ENCODE measurements at regions not wholly inside any gene's neighbourhood (a gene's known extent, or its start where the extent isn't known, plus 50 kb on each side); places are given as distances from the start of the nearest gene placed in this dataset.
A peak's percentile ranks its signal among the peaks of the same experiment; 100 is the strongest.
"Not testable (repeated sequence)": the region's sequence is repeated elsewhere in the genome, so short reads cannot be mapped to it uniquely, and the experiment has no call there.

- DNase-seq (ENCODE audit: low spot score): no peak
Measured at GRCh38 chr6:156601152-156602065, 175.8 kb upstream of the ARID1B start.

- DNase-seq (ENCODE audit: low spot score): no peak
Measured at GRCh38 chr6:156600678-156601077, 176.5 kb upstream of the ARID1B start.

- no peak for DNase-seq (ENCODE audit: low spot score)
Measured at GRCh38 chr6:156599978-156600590, 177.1 kb upstream of the ARID1B start.

DNA sequence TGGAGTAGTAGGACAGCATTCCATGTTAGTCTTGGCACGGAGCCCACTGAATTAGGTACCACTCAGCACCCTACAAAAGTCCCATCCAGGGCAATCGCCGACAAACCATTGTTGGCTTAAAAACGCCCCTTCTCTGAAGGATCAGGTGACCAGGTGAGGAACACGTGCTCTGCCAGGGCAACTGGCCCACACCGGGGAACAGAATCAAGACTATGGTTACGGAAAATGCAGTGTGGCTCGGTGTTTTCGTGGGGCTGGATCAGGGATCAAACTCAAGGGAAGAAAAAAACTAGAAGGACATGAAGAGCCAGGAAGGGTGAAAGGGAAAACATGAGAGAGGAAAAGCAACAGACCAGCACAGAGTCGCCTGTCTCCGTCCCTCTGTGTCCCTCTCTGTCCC is 177.8 kb upstream of the ARID1B start:
- DNase-seq (ENCODE audit: low spot score): no peak

DNA sequence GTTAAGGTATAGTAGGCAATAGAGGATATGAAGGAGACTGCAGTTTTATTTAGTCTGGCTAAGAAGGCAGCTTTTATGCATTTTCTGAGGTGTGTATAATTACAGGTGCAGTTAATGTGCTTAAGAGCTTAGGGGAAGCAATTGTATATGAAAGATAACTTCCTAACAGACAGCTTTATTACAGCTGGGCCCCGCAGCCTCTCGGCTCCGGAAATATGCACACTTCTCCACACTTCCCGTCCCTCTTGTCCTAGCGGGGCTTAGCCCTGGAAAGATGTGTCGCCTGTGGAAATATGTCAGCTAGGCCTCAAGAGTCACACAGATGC is 178.4 kb upstream of the ARID1B start:
- no peak for DNase-seq (ENCODE audit: low spot score)

DNA sequence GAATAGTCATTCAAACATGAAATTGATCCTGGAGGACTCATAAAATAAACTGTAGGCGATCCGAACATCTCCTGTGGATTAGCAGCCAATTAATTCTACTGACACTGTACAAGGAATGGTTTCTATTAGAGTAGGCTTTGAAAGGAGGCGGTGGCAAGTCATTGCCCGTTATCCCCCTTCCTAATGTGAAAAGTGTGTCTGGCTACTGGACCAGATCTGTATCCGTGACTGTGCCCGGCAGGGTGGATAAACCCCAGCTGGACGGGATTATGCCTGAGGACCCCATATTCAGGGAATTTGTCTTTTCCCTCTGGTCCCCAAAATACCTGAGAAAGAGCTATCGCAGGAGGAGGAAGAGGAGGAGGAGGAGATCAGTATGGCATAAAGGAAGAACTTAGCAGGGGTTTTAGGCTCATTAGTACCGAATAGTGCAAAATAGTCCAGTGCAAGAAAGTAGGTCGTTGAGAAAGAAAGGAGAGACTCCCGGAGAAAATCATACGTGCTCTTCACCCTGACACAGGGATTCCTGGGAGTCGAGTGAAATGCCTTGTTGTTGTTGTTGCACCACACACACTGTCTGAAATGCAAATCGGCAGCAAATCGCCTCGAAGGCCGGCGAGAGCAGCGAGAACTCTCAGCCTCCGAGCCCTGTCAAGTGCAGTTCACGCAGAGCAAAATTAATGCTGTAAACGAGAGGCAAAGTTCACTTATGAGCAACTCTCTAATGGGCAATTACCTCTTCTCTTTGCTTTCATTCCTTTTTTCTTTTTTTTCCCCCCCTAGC is 178.9 kb upstream of the ARID1B start:
- no peak for DNase-seq (ENCODE audit: low spot score)

DNA sequence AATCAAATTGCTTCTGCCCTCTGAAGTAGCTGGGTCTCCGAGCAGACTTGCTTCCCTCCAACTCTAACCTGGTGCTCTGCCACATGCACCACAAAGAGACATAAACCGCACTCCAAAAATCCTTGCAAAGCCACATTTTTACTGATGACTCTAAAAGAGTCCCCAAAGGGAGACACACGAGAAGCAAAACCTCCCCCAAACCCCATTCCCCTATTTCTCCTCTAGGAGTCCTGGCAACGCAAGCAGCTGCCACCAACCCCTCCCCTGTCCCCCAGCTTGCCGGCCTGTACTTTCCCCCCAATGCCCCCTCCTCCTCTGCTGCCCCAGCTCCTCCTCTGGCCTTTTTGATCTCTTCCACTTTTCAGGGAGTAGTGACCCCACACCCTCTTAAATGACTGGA is 180.1 kb upstream of the ARID1B start:
- DNase-seq (ENCODE audit: low spot score): no peak

DNA sequence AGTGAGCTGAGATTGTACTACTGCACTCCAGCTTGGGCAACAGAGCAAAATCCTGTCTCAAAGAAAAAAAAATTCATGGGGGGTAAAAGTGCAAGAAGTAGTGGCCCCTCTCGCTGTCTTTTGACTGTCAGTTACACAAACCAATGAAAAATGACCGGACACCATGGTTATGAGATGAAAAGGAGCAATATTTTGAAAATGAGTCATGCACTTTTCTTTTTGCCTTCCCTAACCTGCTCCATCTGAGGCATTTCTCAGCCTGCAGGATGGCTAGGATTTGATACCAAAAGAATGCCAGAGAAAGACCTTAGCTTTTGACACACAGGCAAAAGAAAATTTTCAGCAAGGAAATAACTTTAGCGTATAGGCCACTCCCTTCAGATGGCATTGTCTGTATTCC is 181.7 kb upstream of the ARID1B start:
- no peak for DNase-seq (ENCODE audit: low spot score)

DNA sequence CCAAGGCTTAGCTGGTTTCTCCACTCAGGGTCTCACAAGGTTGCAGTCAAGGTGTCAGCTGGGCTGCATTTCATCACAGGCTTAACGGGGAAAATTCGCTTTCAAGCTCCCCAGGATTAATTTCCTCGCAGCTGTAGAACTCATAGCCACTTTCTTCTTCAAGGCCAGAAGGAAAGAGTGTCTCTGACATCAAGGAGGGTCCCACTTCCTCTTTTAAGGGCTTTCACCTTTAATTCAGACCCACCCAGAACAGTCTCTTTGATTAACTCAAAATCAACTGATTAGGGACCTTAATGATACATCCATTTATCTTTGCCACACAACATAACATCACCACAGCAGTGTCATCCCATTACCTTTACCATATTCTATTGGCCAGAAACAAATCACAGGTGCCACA is 183.3 kb upstream of the ARID1B start:
- no peak for DNase-seq (ENCODE audit: low spot score)

GRCh38 chr6:156593127-156593526 is 184.1 kb upstream of the ARID1B start:
- no peak for DNase-seq (ENCODE audit: low spot score)

DNA sequence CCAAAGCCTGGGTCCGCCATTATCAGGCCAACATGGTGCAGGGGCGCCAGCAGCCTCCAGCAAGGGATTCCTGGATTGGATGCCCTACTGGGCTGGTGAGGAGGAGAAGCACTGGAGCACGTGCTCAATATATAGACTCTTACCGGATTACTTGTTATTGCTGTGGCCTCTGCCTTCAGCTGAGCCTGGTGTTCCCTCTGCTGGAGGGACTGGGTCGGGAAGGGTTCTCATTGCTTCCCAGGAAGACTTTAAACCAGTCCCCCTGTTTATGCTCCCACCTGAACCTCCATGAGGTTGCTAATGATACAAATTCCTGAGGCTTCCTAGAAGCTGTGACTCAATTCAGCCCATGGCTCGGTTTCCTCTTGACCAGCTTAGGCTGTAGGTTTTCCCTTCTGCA is 186.7 kb upstream of the ARID1B start:
- DNase-seq (ENCODE audit: low spot score): no peak

GRCh38 chr6:156589281-156589680 is 187.9 kb upstream of the ARID1B start:
- peak; percentile 76 for DNase-seq (ENCODE audit: low spot score)

DNA sequence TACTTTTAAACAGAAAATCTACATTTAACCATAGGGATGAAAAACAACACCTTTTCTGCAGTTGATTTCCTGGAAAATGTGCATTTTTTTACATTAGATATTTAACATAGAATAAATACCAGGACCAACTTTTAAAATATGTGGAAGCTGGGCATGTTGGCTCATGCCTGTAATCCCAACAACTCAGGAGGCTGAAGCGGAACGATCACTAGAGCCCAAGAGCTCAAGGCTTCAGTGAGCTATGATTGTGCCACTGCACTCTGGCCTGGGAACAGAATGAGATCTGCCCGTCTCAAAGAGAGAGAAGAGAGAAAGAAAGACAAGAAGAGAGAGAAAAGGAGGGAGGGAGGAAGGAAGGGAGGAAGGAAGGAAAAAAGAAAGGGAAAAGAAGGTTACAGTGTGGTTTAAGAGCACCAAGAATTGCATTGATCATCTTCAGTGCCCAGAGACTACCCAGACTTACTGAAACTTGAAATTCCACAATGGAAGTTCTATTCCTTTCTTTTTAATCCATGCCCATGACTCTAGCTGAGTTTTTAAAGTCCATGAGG is 189.4 kb upstream of the ARID1B start:
- DNase-seq (ENCODE audit: low spot score): no peak

GRCh38 chr6:156587071-156587470 is 190.1 kb upstream of the ARID1B start:
- no peak for DNase-seq (ENCODE audit: low spot score)

DNA sequence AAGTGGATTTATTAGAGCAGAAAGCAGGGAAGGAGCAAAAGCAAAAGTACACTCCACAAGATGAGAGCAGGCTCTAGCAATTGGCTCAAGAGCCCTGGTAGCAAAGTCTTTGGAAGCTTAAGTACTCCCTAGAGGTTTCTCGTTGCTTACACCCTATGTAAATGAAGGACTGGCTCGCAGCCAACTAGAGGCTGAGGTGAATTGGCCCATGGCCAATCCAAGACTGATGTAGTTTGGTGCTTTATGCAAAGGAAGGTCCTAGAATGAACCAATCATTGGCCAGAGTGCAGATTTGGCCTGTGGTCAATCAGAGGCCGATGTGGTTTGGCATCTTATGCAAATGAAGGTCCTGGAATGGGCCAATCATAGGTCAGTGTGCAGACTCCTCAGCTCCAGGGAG is 191.3 kb upstream of the ARID1B start:
- no peak for DNase-seq (ENCODE audit: low spot score)

DNA sequence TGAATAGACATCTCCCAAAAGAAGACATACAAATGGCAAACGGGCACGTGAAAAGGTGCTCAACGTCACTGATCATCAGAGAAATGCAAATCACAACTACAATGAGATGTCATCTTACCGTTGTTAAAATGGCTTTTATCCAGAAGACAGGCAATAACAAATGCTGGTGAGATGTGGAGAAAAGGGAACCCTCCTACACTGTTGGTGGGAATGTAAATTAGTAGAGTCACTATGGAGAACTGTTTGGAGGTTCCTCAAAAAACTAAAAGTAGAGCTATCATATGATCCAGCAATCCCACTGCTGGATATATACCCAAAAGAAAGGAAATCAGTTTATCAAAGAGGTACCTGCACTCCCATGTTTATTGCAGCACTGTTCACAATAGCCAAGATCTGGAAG is 193.1 kb upstream of the ARID1B start:
- DNase-seq (ENCODE audit: low spot score): not testable (repeated sequence)

DNA sequence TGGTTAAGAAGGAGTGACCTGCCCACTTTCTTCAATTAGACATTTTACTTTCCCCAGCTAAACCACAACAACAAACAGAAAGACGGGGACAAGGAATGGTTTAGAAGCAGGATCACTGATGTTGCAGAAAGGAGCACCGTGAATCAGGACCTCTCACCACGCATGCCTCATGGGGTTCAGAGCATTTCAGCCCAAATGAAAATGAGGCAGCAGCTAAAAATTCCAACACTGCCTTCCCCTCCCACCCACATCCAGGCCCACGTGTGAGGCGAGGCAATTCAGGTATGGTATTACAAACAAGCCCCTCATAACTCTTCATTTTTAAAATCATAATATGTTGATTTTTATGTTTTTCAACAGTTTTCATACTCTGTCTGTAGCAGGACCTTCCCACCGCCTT is 194.1 kb upstream of the ARID1B start:
- no peak for DNase-seq (ENCODE audit: low spot score)

DNA sequence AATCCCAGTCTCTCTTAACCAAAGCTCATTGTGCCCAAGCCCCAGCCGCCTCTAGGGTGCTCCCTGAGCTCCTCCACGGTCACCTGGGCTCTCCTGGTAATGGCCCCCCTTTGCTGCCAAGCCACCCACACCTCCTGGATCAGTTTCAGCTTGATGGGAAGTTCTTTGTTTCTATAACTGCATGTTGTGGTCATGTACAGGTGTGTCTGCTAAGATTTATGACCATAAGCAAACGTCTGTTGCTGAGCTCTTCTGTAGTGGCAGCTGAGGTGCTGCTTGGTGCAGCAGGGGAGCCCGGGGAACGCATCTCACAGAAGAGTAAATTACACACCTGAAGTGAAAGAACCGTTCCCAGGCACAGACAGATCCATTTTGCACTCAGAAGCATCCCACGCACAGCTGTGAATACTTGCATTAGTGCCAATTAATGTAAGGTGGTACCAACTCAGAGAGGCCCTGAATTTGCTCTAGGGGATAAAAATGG is 194.6 kb upstream of the ARID1B start:
- DNase-seq (ENCODE audit: low spot score): no peak

GRCh38 chr6:156579564-156579963 is 197.6 kb upstream of the ARID1B start:
- no peak for DNase-seq (ENCODE audit: low spot score)

DNA sequence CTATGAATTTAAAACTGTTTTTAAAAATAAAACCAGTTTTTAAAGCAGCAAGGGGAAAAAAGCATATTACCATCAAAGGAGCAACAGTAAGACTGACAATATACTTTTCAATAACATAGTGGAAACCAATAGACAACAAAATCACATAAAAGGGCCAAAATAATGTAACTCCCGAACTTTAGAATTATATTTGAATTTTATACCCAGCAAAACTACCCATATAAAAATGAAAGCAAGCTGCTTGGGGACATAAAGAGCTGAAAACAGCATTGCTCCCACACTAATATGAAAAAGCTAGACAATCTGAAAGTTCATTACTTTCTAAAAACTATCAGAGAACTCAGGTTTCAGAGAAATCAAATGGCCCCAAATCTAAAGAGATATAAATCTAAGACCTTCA is 199.4 kb upstream of the ARID1B start:
- DNase-seq (ENCODE audit: low spot score): no peak

DNA sequence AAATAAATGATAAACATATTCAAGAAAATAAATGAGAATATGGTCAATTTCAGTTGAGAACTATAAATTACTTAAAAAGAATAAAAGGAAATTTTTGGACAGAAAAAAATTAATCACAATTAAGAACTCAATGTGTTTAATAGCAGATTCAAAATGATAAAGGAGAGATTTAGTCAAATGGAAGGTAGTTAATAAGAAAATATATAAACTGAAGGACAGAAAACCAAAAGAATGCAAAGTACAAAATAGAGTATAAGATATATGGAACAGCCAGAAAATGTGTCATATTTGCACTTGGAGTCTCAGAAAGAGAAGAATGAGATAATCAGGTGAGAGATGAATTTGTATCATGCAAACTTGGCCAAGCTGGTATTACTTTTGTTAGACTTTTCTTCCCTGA is 201.8 kb upstream of the ARID1B start:
- no peak for DNase-seq (ENCODE audit: low spot score)

- no peak for DNase-seq (ENCODE audit: low spot score)
Measured at GRCh38 chr6:156564807-156565149, 212.4 kb upstream of the ARID1B start.

All from GM03348 (cell line).